GM12892 (cell line): ENCODE measurements at regions not wholly inside any gene's neighbourhood (a gene's known extent, or its start where the extent isn't known, plus 50 kb on each side); places are given as distances from the start of the nearest gene placed in this dataset.

Source experiments
- POLR2A ChIP-seq: IDR thresholded peaks from 2 replicates; pipeline ENCODE4 v1.6.1; 2011; ENCODE audit warnings: low read depth, low read length, control low read depth
- POLR2AphosphoS5 ChIP-seq: IDR thresholded peaks from 2 replicates; pipeline ENCODE4 v1.6.1; 2011; ENCODE audit warnings: low read depth, low read length, control low read depth
- TAF1 ChIP-seq: IDR thresholded peaks from 2 replicates; pipeline ENCODE4 v1.6.1; 2011; ENCODE audit warnings: low read depth, mild to moderate bottlenecking, control low read depth, low read length, borderline replicate concordance

DNA sequence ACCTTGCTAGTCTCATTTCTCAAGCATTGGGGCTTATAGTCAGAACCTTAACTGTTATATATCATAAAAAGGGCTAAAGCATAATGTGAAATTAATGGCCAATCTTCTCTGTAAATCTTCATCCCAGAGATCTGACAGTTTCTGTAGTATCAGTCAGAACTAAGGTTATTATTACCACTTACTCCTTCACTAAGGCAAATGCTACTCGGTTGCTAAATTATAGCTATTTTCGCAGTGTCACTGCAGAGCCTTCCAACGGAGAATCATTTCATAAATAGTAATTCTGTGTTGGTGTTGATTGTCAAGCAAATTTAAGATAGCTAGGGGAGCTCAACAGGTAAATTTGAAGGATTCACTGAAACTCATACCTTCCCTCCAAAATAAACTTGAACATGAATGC is 258.0 kb downstream of the METTL4 start:
- TF ChIP-seq POLR2A (no peak), POLR2AphosphoS5 (no peak), TAF1 (no peak)
